ENCODE measurements at regions not wholly inside any gene's neighbourhood (a gene's known extent, or its start where the extent isn't known, plus 50 kb on each side); places are given as distances from the start of the nearest gene placed in this dataset.
"Not testable (repeated sequence)": the region's sequence is repeated elsewhere in the genome, so short reads cannot be mapped to it uniquely, and the experiment has no call there.

DNA sequence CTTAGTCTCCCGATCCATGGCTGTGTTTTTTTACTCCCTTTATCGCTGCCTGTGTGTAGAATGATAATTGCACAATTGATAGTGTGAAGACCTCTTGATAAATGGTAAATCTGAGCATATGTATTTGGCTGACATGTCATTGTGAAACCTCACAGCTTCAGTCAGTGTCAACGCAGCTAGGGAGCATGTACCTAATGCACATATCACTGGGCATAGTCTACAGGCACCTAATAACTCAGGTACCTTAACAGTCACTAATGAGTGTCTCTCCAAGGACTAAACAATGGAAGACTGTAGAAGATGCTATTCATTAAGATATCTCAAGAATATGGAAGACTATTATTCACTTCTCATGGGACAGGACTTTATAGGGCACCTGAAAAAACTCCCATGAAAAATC, 101.0 kb upstream of the PTPN20 start:
- not testable (repeated sequence) for H3K79me1 ChIP-seq (replicated peaks; ENCODE audit: low read length, poor library complexity, severe bottlenecking); H2BK15ac ChIP-seq (ENCODE audit: low read depth, poor library complexity, severe bottlenecking); H3K27me3 ChIP-seq (ENCODE audit: control insufficient read depth in 1 of 2, insufficient read depth in 1 of 2, low read length in 2 of 2); H3K9ac ChIP-seq (ENCODE audit: low read length); H3K23ac ChIP-seq (ENCODE audit: low read length in 2 of 2); H3K4me3 ChIP-seq (ENCODE audit: insufficient read depth in 1 of 2, low read depth in 1 of 2, low read length in 2 of 2); H4K8ac ChIP-seq (ENCODE audit: low read length); H3K4ac ChIP-seq (ENCODE audit: low read depth in 1 of 2, low read length in 2 of 2); H3K9me3 ChIP-seq (ENCODE audit: control insufficient read depth, low read length); H3K18ac ChIP-seq (ENCODE audit: low read depth in 1 of 2, low read length in 2 of 2); H3K4me1 ChIP-seq (ENCODE audit: control insufficient read depth, insufficient read depth, low read depth, low read length); H3K4me2 ChIP-seq (ENCODE audit: low read length, poor library complexity, severe bottlenecking); H2AK5ac ChIP-seq (ENCODE audit: low read length, severe bottlenecking); H4K91ac ChIP-seq (ENCODE audit: low read length); H2BK120ac ChIP-seq (ENCODE audit: low read depth, low read length); H3K14ac ChIP-seq (ENCODE audit: low read length in 2 of 2); H2BK5ac ChIP-seq (ENCODE audit: low read depth, low read length, poor library complexity, severe bottlenecking); H2AFZ ChIP-seq (ENCODE audit: low read depth, low read length); H3K36me3 ChIP-seq (ENCODE audit: control insufficient read depth in 1 of 2, insufficient read depth in 2 of 2, low read depth in 1 of 2, low read length in 2 of 2); H3K27ac ChIP-seq (ENCODE audit: low read length, poor library complexity, severe bottlenecking); H2BK12ac ChIP-seq (ENCODE audit: low read length in 2 of 2); DNase-seq
- WGBS: 100% methylated on average over 2 of the region's 3 CpGs

DNA sequence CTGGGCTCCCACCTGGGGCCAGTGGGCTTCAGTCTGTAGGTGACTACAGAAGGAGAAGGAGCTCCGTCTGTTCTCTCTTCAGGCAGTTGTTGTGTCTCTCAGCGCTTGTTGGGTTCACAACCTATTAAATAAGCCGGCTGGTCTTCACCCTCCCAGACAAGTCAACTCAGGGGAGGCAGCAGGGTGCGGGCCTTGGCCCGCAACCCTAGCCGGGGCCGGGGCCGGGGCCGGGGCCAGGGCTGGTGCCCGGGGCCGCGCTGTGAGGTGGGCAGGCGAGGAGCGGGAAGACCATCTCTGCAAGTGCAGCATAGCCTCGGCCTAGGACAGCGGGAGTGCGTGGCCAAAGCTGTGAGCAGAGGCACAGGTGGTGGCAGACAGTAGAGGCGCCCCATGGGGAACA, 95.1 kb upstream of the PTPN20 start:
- H3K27ac ChIP-seq (ENCODE audit: low read length, poor library complexity, severe bottlenecking); H3K4me2 ChIP-seq (ENCODE audit: low read length, poor library complexity, severe bottlenecking); H3K18ac ChIP-seq (ENCODE audit: low read depth in 1 of 2, low read length in 2 of 2); H2AFZ ChIP-seq (ENCODE audit: low read depth, low read length); H3K14ac ChIP-seq (ENCODE audit: low read length in 2 of 2); H2BK120ac ChIP-seq (ENCODE audit: low read depth, low read length); H3K4ac ChIP-seq (ENCODE audit: low read depth in 1 of 2, low read length in 2 of 2); H4K91ac ChIP-seq (ENCODE audit: low read length); H3K36me3 ChIP-seq (ENCODE audit: control insufficient read depth in 1 of 2, insufficient read depth in 2 of 2, low read depth in 1 of 2, low read length in 2 of 2); H3K4me3 ChIP-seq (ENCODE audit: insufficient read depth in 1 of 2, low read depth in 1 of 2, low read length in 2 of 2); H3K23ac ChIP-seq (ENCODE audit: low read length in 2 of 2); H3K4me1 ChIP-seq (ENCODE audit: control insufficient read depth, insufficient read depth, low read depth, low read length); H2BK15ac ChIP-seq (ENCODE audit: low read depth, poor library complexity, severe bottlenecking); H2AK5ac ChIP-seq (ENCODE audit: low read length, severe bottlenecking); H2BK12ac ChIP-seq (ENCODE audit: low read length in 2 of 2); DNase-seq; H3K79me1 ChIP-seq (replicated peaks; ENCODE audit: low read length, poor library complexity, severe bottlenecking); H3K27me3 ChIP-seq (ENCODE audit: control insufficient read depth in 1 of 2, insufficient read depth in 1 of 2, low read length in 2 of 2); H4K8ac ChIP-seq (ENCODE audit: low read length); H3K9ac ChIP-seq (ENCODE audit: low read length); H2BK5ac ChIP-seq (ENCODE audit: low read depth, low read length, poor library complexity, severe bottlenecking); H3K9me3 ChIP-seq (ENCODE audit: control insufficient read depth, low read length): not testable (repeated sequence)
- 100% methylated on average over 2 of the region's 18 CpGs for WGBS

GRCh38 chr10:46840393-46841050, 70.7 kb upstream of the PTPN20 start:
- H4K91ac ChIP-seq (ENCODE audit: low read length); H3K18ac ChIP-seq (ENCODE audit: low read depth in 1 of 2, low read length in 2 of 2); H3K23ac ChIP-seq (ENCODE audit: low read length in 2 of 2); H3K27me3 ChIP-seq (ENCODE audit: control insufficient read depth in 1 of 2, insufficient read depth in 1 of 2, low read length in 2 of 2); H3K79me1 ChIP-seq (replicated peaks; ENCODE audit: low read length, poor library complexity, severe bottlenecking); H2BK120ac ChIP-seq (ENCODE audit: low read depth, low read length); H3K4me2 ChIP-seq (ENCODE audit: low read length, poor library complexity, severe bottlenecking); H3K4me3 ChIP-seq (ENCODE audit: insufficient read depth in 1 of 2, low read depth in 1 of 2, low read length in 2 of 2); H2BK15ac ChIP-seq (ENCODE audit: low read depth, poor library complexity, severe bottlenecking); H3K9me3 ChIP-seq (ENCODE audit: control insufficient read depth, low read length); H3K27ac ChIP-seq (ENCODE audit: low read length, poor library complexity, severe bottlenecking); H3K14ac ChIP-seq (ENCODE audit: low read length in 2 of 2); H2AK5ac ChIP-seq (ENCODE audit: low read length, severe bottlenecking); H2BK12ac ChIP-seq (ENCODE audit: low read length in 2 of 2); DNase-seq; H3K9ac ChIP-seq (ENCODE audit: low read length); H2BK5ac ChIP-seq (ENCODE audit: low read depth, low read length, poor library complexity, severe bottlenecking); H3K4me1 ChIP-seq (ENCODE audit: control insufficient read depth, insufficient read depth, low read depth, low read length); H2AFZ ChIP-seq (ENCODE audit: low read depth, low read length); H4K8ac ChIP-seq (ENCODE audit: low read length); H3K36me3 ChIP-seq (ENCODE audit: control insufficient read depth in 1 of 2, insufficient read depth in 2 of 2, low read depth in 1 of 2, low read length in 2 of 2); H3K4ac ChIP-seq (ENCODE audit: low read depth in 1 of 2, low read length in 2 of 2): not testable (repeated sequence)
- WGBS: 100% methylated on average over 1 of the region's 11 CpGs

GRCh38 chr10:46841051-46841593, 70.1 kb upstream of the PTPN20 start:
- not testable (repeated sequence) for H2BK15ac ChIP-seq (ENCODE audit: low read depth, poor library complexity, severe bottlenecking); H3K4me1 ChIP-seq (ENCODE audit: control insufficient read depth, insufficient read depth, low read depth, low read length); H3K4me2 ChIP-seq (ENCODE audit: low read length, poor library complexity, severe bottlenecking); H3K23ac ChIP-seq (ENCODE audit: low read length in 2 of 2); H3K27ac ChIP-seq (ENCODE audit: low read length, poor library complexity, severe bottlenecking); H2AK5ac ChIP-seq (ENCODE audit: low read length, severe bottlenecking); H2BK5ac ChIP-seq (ENCODE audit: low read depth, low read length, poor library complexity, severe bottlenecking); H3K4ac ChIP-seq (ENCODE audit: low read depth in 1 of 2, low read length in 2 of 2); H3K36me3 ChIP-seq (ENCODE audit: control insufficient read depth in 1 of 2, insufficient read depth in 2 of 2, low read depth in 1 of 2, low read length in 2 of 2); H2AFZ ChIP-seq (ENCODE audit: low read depth, low read length); H3K4me3 ChIP-seq (ENCODE audit: insufficient read depth in 1 of 2, low read depth in 1 of 2, low read length in 2 of 2); DNase-seq; H3K9ac ChIP-seq (ENCODE audit: low read length); H3K14ac ChIP-seq (ENCODE audit: low read length in 2 of 2); H3K18ac ChIP-seq (ENCODE audit: low read depth in 1 of 2, low read length in 2 of 2); H4K91ac ChIP-seq (ENCODE audit: low read length); H3K27me3 ChIP-seq (ENCODE audit: control insufficient read depth in 1 of 2, insufficient read depth in 1 of 2, low read length in 2 of 2); H2BK120ac ChIP-seq (ENCODE audit: low read depth, low read length); H3K79me1 ChIP-seq (replicated peaks; ENCODE audit: low read length, poor library complexity, severe bottlenecking); H2BK12ac ChIP-seq (ENCODE audit: low read length in 2 of 2); H4K8ac ChIP-seq (ENCODE audit: low read length); H3K9me3 ChIP-seq (ENCODE audit: control insufficient read depth, low read length)
- WGBS: no CpG with 5 or more reads among the region's 10 CpGs

Data from mesenchymal stem cell (in vitro differentiated cells and primary cell).